ENCODE measurements at regions not wholly inside any gene's neighbourhood (a gene's known extent, or its start where the extent isn't known, plus 50 kb on each side); places are given as distances from the start of the nearest gene placed in this dataset.

DNA sequence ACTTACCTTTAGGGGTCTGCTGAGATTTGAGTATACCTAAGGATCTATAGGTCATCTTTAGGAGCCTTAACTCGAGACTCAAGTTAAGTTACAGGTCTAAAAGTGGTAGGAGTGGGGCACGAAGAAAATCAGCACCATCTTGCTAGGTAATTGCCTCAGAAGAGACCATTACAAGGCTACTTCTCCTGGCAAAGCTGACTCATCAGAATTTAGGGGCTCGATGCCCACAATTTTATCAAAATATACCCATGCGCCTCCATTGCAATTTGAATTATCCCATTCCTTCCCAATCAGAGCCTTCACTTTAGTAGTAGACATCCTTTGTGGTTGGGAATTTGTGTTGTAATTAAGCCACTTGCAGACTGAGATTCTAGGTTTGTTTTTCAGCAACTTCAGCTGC, 1994.3 kb downstream of the MRPL39 start:
- Mint-ChIP-seq H3K9me3 (peaks cover 7% of the 10 kb centered on the region), H3K4me3 (no peak overlapping the region), H3K27me3 (ENCODE audit: low read depth) (no peaks in the 10 kb centered on the region), H3K36me3 (ENCODE audit: low read depth) (no peaks in the 10 kb centered on the region), H3K27ac (no peak overlapping the region), H3K4me1 (no peaks in the 10 kb centered on the region)
- TF ChIP-seq, protein P1, sequence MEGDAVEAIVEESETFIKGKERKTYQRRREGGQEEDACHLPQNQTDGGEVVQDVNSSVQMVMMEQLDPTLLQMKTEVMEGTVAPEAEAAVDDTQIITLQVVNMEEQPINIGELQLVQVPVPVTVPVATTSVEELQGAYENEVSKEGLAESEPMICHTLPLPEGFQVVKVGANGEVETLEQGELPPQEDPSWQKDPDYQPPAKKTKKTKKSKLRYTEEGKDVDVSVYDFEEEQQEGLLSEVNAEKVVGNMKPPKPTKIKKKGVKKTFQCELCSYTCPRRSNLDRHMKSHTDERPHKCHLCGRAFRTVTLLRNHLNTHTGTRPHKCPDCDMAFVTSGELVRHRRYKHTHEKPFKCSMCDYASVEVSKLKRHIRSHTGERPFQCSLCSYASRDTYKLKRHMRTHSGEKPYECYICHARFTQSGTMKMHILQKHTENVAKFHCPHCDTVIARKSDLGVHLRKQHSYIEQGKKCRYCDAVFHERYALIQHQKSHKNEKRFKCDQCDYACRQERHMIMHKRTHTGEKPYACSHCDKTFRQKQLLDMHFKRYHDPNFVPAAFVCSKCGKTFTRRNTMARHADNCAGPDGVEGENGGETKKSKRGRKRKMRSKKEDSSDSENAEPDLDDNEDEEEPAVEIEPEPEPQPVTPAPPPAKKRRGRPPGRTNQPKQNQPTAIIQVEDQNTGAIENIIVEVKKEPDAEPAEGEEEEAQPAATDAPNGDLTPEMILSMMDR (IDR thresholded peaks at IDR 0.05; ENCODE audit: unreplicated experiment in 3 of 3), result no peak

DNA sequence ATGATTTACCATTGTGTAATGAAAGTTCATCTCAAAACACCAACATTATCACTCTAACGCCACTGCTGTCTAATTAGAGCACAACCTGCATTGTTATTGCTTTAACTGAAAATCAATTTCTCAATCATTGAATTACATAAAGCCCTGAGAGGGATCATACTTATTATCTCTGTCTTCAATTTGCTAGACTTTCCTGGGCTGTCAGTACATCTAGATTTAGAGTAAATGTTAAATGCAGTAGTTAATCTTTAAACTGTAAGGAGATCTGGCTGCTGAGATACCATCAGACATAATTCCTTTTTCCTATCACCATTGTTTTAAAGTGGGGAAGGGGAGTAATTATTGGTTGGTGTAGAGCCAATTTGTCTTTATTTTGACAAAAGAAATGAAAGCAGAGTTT, 1995.1 kb downstream of the MRPL39 start:
- H3K36me3 Mint-ChIP-seq (ENCODE audit: low read depth), result no peaks in the 10 kb centered on the region
- no peaks in the 10 kb centered on the region for H3K4me1 Mint-ChIP-seq
- TF ChIP-seq, protein P1 (IDR thresholded peaks at IDR 0.05; ENCODE audit: unreplicated experiment in 3 of 3), result no peak
- H3K4me3 Mint-ChIP-seq, result no peak overlapping the region
- no peak overlapping the region for H3K27ac Mint-ChIP-seq
- no peaks in the 10 kb centered on the region for H3K27me3 Mint-ChIP-seq (ENCODE audit: low read depth)
- peaks cover 7% of the 10 kb centered on the region for H3K9me3 Mint-ChIP-seq

DNA sequence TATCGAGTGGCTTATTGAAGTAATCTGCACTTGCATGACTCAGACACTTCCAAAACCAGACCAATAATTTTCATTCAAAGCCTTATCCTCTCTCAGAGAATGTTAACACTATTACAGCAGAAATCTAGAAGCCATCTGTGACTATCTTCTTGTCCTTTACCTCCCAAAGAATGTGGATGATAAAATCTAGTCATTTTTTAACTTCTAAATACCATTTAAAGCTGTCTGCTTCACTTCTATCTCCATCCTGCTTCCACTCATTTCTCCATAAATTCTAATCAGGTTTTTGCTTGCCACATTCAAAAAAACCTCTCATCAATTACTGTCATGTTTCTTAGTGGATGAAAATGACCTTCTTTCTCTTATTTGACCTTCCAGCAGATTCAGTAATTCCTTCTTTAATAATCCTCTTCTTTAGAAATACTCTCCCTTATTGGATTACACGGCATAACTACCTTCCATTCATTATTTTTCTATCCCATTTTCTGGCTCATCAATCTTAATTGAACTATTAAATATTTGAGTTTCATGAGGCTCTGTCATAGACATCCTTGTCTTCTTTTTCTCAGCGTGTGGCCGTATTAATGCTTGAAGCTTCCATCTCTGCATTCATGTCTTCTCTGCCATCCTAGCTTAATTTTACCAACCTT, 1999.4 kb downstream of the MRPL39 start:
- Mint-ChIP-seq H3K36me3 (ENCODE audit: low read depth) (no peaks in the 10 kb centered on the region), H3K27ac (no peak overlapping the region), H3K4me1 (no peaks in the 10 kb centered on the region), H3K4me3 (no peak overlapping the region), H3K9me3 (peaks cover 3% of the 10 kb centered on the region), H3K27me3 (ENCODE audit: low read depth) (no peaks in the 10 kb centered on the region)
- TF ChIP-seq, protein P1 (IDR thresholded peaks at IDR 0.05; ENCODE audit: unreplicated experiment in 3 of 3), result no peak

DNA sequence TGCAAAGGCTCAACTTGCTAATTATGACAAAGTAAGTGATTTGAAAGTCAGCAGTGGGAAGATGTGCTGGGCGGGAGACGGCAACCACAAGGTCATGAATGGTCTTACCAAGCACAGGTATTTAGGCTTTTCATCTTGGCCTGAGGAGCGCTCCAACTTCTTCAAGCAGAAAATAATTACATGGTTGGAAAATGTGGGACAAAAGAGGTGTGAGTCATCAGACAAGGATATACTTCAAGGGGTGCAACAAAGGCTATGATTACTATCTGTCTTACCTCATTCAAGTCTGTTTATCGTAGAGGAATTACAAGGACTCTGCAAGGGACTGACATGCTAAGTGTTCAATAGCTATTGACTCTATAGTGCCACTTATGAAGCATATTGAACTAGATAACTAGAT, 2005.7 kb downstream of the MRPL39 start:
- H3K36me3 Mint-ChIP-seq (ENCODE audit: low read depth), result no peaks in the 10 kb centered on the region
- H3K27me3 Mint-ChIP-seq (ENCODE audit: low read depth), result no peaks in the 10 kb centered on the region
- no peak overlapping the region for H3K4me3 Mint-ChIP-seq
- H3K27ac Mint-ChIP-seq, result no peak overlapping the region
- TF ChIP-seq, protein P1 (IDR thresholded peaks at IDR 0.05; ENCODE audit: unreplicated experiment in 3 of 3), result no peak
- H3K4me1 Mint-ChIP-seq, result no peaks in the 10 kb centered on the region
- peaks cover 7% of the 10 kb centered on the region for H3K9me3 Mint-ChIP-seq

DNA sequence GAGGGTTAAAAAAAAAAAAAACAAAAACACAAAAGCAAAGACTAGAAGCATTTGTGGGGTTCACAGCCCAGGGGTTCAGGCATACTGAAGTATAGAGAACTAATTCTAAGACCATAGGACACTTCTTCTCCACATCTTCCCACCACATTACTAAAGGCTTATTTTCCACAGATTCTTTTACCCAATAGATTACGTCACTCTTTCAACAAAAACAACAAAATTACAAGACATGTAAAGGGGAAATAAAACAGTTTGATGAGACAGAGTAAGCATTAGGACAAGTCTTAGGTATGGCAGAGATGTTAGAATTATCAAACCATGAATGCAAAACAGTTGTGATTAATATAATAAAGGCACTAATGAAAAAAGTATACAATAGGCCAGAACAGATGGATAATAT, 2013.7 kb downstream of the MRPL39 start:
- H3K4me1 Mint-ChIP-seq, result no peaks in the 10 kb centered on the region
- H3K4me3 Mint-ChIP-seq, result no peak overlapping the region
- H3K9me3 Mint-ChIP-seq, result peaks cover 2% of the 10 kb centered on the region
- H3K27me3 Mint-ChIP-seq (ENCODE audit: low read depth), result no peaks in the 10 kb centered on the region
- no peaks in the 10 kb centered on the region for H3K36me3 Mint-ChIP-seq (ENCODE audit: low read depth)
- TF ChIP-seq, protein P1 (IDR thresholded peaks at IDR 0.05; ENCODE audit: unreplicated experiment in 3 of 3), result no peak
- H3K27ac Mint-ChIP-seq, result no peak overlapping the region

DNA sequence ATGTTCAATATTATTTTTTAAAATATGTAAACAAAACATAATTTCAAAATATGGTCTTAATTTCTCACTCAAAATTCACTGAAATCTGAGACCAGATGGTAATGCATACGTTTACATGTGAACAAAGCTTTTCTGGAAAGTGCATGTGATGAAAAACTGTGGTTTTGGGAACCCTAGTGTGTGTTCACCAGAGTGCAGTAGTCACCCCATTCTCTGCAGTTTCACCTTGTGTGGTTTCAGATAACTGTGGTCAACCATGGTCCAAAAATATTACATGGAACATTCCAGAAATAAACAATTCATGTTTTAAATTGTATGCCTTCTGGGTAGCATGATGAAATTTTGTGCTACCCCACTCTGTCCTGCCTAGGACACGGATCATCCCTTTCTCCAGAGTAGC, 2021.9 kb downstream of the MRPL39 start:
- TF ChIP-seq, protein P1 (IDR thresholded peaks at IDR 0.05; ENCODE audit: unreplicated experiment in 3 of 3), result no peak

More for the DNA sequence above, 2021.9 kb downstream of the MRPL39 start:
- Mint-ChIP-seq H3K27ac (no peak overlapping the region), H3K27me3 (ENCODE audit: low read depth) (no peaks in the 10 kb centered on the region), H3K36me3 (ENCODE audit: low read depth) (no peaks in the 10 kb centered on the region), H3K9me3 (no peaks in the 10 kb centered on the region), H3K4me3 (no peak overlapping the region), H3K4me1 (no peaks in the 10 kb centered on the region)

Measured in nephron (organoid).